Ishikawa (cell line): ENCODE measurements at regions not wholly inside any gene's neighbourhood (a gene's known extent, or its start where the extent isn't known, plus 50 kb on each side); places are given as distances from the start of the nearest gene placed in this dataset.

Experiments
- CEBPB ChIP-seq: IDR thresholded peaks from 2 replicates; pipeline ENCODE4 v1.6.1; 2012
- EGR1 ChIP-seq: IDR thresholded peaks from 2 replicates; pipeline ENCODE4 v1.6.1; 2012
- EP300 ChIP-seq: IDR thresholded peaks from 2 replicates; pipeline ENCODE4 v1.6.1; 2012; ENCODE audit warnings: borderline replicate concordance
- FOXM1 ChIP-seq: IDR thresholded peaks from 2 replicates; pipeline ENCODE4 v1.6.1; 2012; ENCODE audit warnings: low read depth, borderline replicate concordance
- NFIC ChIP-seq: IDR thresholded peaks from 2 replicates; pipeline ENCODE4 v1.6.1; 2012
- REST ChIP-seq: IDR thresholded peaks from 2 replicates; pipeline ENCODE4 v1.6.1; 2012; ENCODE audit warnings: low read depth, mild to moderate bottlenecking

GRCh38 chr5:53219610-53220009, 110.1 kb upstream of the MOCS2 start:
- TF ChIP-seq CEBPB: no peak
- no peak for TF ChIP-seq FOXM1
- no peak for TF ChIP-seq NFIC
- TF ChIP-seq EGR1: no peak
- no peak for TF ChIP-seq EP300
- no peak for TF ChIP-seq REST
